C1 segment of cervical spinal cord (tissue), 14 donors: ENCODE measurements at regions not wholly inside any gene's neighbourhood (a gene's known extent, or its start where the extent isn't known, plus 50 kb on each side); places are given as distances from the start of the nearest gene placed in this dataset.
A peak's percentile ranks its signal among the peaks of the same experiment; 100 is the strongest.
"Not testable (repeated sequence)": the region's sequence is repeated elsewhere in the genome, so short reads cannot be mapped to it uniquely, and the experiment has no call there.

Source experiments
- DNase-seq, 14 donors: peaks; one replicate each; lab custom pipeline; 2025; lab: John Stamatoyannopoulos, UW

- not testable (repeated sequence) for DNase-seq
Observed at GRCh38 chr2:94576486-94576885, 294.7 kb upstream of the TEKT4 start.

- not testable (repeated sequence) for DNase-seq
Observed at GRCh38 chr2:94577160-94577559, 294.1 kb upstream of the TEKT4 start.

- not testable (repeated sequence) for DNase-seq
Observed at GRCh38 chr2:94579221-94579620, 292.0 kb upstream of the TEKT4 start.

GRCh38 chr2:94583081-94583723 is 288.0 kb upstream of the TEKT4 start:
- not testable (repeated sequence) for DNase-seq

GRCh38 chr2:94584569-94584968 is 286.7 kb upstream of the TEKT4 start:
- DNase-seq, result not testable (repeated sequence)

GRCh38 chr2:94586032-94586982 is 284.9 kb upstream of the TEKT4 start:
- DNase-seq, result peak in 1 of 14 donors; percentile 2

GRCh38 chr2:94587042-94587441 is 284.2 kb upstream of the TEKT4 start:
- not testable (repeated sequence) for DNase-seq

GRCh38 chr2:94594019-94594836 is 277.0 kb upstream of the TEKT4 start:
- not testable (repeated sequence) for DNase-seq

- DNase-seq, result not testable (repeated sequence)
Observed at GRCh38 chr2:94595956-94596355, 275.3 kb upstream of the TEKT4 start.

- DNase-seq, result peak in 1 of 14 donors; percentile 2
Observed at GRCh38 chr2:94598075-94598713, 273.0 kb upstream of the TEKT4 start.

GRCh38 chr2:94600929-94601328 is 270.3 kb upstream of the TEKT4 start:
- DNase-seq, result not testable (repeated sequence)

- DNase-seq, result no peak
Observed at GRCh38 chr2:94602466-94602865, 268.8 kb upstream of the TEKT4 start.

- no peak for DNase-seq
Observed at GRCh38 chr2:94622113-94622618, 249.1 kb upstream of the TEKT4 start.

GRCh38 chr2:94628953-94629352 is 242.3 kb upstream of the TEKT4 start:
- DNase-seq, result not testable (repeated sequence)

GRCh38 chr2:94641397-94641796 is 229.8 kb upstream of the TEKT4 start:
- not testable (repeated sequence) for DNase-seq

- DNase-seq, result not testable (repeated sequence)
Observed at GRCh38 chr2:94652131-94652530, 219.1 kb upstream of the TEKT4 start.

GRCh38 chr2:94669858-94670257 is 201.4 kb upstream of the TEKT4 start:
- DNase-seq, result not testable (repeated sequence)

GRCh38 chr2:94694236-94694635 is 177.0 kb upstream of the TEKT4 start:
- DNase-seq, result not testable (repeated sequence)

- DNase-seq, result not testable (repeated sequence)
Observed at GRCh38 chr2:94708982-94709381, 162.2 kb upstream of the TEKT4 start.

GRCh38 chr2:94725543-94725942 is 145.7 kb upstream of the TEKT4 start:
- no peak for DNase-seq

GRCh38 chr2:94735536-94735935 is 135.7 kb upstream of the TEKT4 start:
- not testable (repeated sequence) for DNase-seq
